GM10266 (cell line): ENCODE measurements at regions not wholly inside any gene's neighbourhood (a gene's known extent, or its start where the extent isn't known, plus 50 kb on each side); places are given as distances from the start of the nearest gene placed in this dataset.

ENCODE experiments used
- DNase-seq: peaks from one replicate; pipeline ENCODE4 v3.0.0; 2012; ENCODE audit errors: extremely low spot score
- TF ChIP-seq, protein P1 (sequence below): IDR thresholded peaks from 2 replicates; pipeline ENCODE4 v1.5.1; 2012; ENCODE audit warnings: mild to moderate bottlenecking, low read depth; ENCODE audit not compliant: control insufficient read depth, insufficient read depth; ENCODE audit errors: missing control alignments

DNA sequence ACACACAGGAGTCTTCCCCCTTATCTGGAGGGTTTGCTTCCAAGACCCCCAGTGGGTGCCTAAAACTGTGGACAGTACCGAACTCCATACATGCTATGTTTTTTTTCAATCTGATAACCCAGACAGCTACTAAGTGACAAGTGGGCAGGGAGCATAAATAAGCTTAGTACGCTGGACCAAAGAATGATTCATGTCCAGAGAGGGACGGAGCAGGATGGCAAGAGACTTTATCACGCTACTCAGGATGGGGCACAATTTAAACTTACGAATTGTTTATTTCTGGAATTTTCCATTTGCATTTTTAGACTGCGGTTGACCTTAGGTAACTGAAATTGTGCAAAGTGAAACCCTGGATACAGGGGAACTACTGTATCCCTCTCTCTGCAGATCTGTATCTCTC, 410.0 kb upstream of the MKI67 start:
- DNase-seq = no peak
- TF ChIP-seq, protein P1, sequence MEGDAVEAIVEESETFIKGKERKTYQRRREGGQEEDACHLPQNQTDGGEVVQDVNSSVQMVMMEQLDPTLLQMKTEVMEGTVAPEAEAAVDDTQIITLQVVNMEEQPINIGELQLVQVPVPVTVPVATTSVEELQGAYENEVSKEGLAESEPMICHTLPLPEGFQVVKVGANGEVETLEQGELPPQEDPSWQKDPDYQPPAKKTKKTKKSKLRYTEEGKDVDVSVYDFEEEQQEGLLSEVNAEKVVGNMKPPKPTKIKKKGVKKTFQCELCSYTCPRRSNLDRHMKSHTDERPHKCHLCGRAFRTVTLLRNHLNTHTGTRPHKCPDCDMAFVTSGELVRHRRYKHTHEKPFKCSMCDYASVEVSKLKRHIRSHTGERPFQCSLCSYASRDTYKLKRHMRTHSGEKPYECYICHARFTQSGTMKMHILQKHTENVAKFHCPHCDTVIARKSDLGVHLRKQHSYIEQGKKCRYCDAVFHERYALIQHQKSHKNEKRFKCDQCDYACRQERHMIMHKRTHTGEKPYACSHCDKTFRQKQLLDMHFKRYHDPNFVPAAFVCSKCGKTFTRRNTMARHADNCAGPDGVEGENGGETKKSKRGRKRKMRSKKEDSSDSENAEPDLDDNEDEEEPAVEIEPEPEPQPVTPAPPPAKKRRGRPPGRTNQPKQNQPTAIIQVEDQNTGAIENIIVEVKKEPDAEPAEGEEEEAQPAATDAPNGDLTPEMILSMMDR = no peak

DNA sequence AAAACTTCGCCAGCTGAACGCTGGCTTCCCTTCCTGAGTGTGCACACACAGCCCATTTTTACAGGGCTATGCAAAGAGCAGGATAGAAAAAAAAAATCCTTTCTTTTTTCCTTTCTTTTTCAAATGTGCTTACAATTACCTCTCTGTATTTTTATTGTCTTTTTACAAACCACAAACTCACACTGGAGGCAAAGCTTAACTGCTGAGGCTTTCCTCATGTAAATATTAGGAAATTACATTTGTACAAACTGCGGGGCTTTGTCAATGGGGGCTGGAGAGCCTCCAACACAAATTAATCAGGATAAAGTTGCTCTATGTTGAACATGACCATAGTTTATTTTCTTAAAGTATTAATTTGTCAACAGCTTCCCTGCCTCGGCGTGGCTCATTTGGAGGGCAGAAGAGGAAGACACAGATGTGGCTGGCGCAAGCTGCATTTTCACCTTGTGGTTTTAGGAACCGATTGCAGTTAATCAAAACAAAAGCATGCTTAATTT, 411.7 kb upstream of the MKI67 start:
- DNase-seq = no peak
- TF ChIP-seq, protein P1 = no peak

DNA sequence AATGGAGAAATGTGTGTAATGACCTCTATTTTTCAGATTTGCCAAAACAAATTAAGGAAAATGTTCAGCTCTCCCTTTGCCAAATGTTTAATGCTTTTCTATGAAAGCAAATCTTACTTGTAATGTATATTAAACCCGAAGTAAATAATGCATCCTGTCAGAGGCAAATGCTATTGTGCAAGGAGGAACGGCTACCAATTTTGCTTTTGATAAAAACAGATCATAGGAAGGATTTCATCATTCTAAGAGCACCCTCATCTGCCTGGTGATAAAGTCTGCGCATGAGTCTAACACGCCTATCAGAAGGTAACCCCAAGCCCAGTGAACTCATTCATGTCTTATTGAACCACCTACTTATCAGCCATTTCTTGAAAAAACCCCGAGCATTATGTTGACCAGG, 412.4 kb upstream of the MKI67 start:
- DNase-seq = no peak
- TF ChIP-seq, protein P1 = no peak

DNA sequence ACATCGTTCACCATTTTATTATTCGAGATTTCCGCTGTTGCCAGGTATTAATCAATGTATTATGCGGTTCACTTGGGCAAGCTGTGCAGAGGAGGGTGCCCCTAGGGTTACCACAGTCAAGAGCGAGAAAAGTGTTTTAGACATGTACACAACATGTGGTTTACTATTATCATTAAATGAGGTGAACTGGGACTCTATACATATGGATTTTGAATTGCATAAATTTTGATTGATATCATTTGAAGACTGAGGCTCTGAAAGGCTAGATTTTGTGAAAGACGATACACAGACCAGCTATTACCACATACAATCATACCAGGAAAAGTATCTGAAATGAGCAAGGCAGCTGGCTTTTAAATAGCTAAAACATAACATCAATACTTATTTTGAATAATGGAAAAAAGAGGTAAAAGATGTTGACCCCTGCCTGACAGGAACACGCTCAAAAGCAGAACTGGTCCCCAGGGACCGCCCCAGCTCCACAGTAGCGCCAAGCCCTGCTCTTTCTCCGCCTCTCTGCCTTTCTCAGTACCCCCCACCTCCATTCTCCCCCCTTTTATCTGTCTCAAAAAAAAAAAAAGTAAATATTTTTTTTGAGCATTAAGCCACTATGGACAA, 413.4 kb upstream of the MKI67 start:
- TF ChIP-seq, protein P1 = no peak
- DNase-seq = no peak

DNA sequence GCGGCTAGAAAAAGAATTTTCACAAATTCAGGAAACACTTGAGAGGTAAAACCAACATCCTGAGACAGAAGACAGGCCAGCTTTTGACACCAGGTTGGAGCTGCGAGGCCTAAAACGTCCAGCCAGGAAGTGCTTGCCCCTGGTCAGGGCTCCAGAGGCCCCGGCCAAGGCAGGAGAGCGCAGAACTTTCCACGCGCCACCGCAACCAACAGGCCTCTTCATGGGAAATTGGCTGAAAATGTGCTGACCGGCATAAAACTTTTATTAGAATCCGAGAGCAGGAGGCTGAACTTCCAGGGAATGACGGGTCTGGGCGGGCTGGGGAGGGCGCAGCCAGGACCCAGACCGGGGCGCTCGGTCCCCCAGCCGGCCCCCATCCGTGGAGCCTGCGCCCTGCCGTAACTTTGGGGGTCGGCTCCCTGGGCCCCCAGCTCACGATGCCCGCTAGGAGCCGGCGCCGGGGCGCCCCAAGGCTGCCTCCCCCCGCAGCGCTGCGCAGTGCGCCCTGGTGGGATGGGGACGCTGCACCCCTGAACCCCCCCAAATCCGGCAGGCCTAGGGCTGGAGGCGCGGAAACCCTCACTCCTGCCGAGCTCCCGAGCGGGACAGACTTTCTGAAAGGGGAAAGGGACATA, 414.0 kb upstream of the MKI67 start:
- TF ChIP-seq, protein P1 = no peak
- no peak for DNase-seq

DNA sequence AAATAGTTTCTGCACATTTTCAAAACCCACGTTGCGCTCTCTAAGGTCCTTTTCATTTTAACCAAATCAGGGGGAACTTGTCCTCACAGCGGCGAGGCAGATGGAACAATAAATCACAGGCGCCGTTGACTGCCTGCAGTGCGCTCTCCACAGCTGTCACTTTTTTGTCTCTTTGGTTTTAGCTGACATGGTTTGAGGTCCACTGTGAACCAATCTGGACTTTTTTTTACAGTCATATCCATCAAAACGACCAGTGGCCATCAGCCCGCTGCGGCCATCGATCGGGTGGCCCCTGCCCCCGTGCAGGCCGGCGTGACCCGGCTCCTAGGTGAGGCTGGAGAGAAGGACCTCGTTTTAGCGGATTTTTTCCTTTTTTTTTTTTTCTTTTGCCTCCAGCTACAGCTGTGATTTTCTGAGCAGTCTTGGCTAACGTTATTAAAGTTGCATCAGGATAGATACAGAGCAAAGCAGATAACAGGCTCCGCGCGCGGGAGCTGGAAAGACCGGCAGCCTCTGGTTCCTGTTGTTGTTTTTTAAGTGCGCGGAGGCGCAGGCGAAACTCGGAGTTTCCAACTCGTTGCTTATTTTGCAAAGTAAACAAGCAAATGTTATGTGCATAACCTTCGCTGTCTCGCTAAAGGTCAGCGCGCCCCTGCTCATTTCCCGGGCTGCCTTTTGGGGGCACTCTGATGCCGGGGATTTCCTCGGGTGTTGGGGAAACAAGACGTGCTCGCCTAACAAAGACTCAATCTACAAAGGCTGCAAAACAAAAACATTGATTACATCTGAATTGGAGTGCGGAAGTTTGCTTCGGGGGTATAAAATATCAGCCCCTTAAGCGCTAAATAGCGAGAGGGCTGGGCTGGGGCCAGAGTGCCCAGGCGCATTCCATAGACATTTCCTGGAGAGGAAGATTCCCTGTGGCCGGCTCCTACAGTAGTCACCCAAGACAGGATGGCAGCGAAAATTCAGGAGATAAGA, 414.8 kb upstream of the MKI67 start:
- no peak for DNase-seq
- TF ChIP-seq, protein P1 = no peak

DNA sequence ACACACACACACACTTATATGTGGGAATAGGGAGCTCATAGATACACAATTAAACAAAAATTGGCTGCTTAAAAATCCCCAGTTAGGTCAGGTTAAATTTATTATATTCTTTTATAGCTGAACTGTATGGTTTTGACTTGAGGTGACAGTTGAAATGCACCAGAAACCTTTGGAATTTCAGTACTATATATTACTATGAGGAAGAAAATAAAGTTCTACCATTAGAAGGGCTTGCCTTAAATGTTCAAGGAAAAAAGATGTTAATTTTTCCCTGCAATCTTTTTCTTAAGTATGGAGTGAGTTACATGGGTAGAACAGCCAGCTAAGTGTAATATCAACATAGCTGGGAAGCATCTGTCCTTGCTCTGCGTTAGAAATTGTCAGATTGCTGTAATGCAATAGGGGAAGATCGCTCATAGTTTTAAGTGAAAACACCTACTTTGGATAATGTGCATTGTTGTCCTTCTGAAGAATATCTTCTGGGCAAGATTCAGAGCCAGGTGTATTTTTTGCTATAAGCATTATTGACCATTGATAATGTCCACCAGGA, 415.8 kb upstream of the MKI67 start:
- TF ChIP-seq, protein P1 = no peak
- no peak for DNase-seq
